HG02973 (cell line): ENCODE measurements at regions not wholly inside any gene's neighbourhood (a gene's known extent, or its start where the extent isn't known, plus 50 kb on each side); places are given as distances from the start of the nearest gene placed in this dataset.
"Not testable (repeated sequence)": the region's sequence is repeated elsewhere in the genome, so short reads cannot be mapped to it uniquely, and the experiment has no call there.

Source experiments
- ATAC-seq: cut with Tn5 transposase; IDR thresholded peaks from one replicate; pipeline ENCODE4 v1.9.1; 2021; ENCODE audit warnings: moderate library complexity; ENCODE audit not compliant: unreplicated experiment

DNA sequence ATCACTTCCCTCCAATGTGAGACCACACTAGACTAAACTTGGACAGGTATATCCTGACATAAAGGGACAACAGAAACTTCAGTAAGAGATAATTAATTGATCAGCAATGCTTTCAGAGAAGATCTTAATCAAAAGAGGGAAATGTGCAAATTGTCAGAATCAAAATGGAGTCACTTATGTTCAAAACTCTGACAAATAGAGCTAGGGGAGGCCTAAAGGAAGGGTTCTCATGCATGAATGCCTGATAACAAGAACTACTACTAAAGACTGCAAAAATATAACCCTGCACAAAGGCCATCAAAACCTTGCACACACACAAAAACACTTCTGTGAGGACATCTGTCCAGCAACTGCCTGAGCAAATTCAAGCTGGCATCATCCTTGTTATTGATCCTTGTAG is 637.5 kb upstream of the INTU start:
- no peak for ATAC-seq

DNA sequence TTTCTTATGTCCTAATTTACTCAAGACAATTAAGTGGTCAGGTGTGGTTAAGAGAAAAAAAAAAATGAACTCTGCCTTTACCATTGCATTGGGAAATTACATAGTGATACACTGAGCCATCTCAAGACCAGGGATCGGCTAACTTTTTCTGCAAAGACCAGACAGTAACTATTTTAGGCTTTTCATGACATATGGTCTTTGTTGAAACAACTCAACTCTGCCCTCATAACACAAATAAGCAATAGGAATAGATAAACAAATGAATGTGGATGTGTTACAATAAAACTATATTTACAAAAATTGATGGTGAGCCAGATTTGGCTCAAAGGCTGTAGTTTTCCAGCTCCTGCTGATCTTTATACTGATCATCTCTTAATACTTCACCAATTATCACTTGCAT is 632.6 kb upstream of the INTU start:
- no peak for ATAC-seq

DNA sequence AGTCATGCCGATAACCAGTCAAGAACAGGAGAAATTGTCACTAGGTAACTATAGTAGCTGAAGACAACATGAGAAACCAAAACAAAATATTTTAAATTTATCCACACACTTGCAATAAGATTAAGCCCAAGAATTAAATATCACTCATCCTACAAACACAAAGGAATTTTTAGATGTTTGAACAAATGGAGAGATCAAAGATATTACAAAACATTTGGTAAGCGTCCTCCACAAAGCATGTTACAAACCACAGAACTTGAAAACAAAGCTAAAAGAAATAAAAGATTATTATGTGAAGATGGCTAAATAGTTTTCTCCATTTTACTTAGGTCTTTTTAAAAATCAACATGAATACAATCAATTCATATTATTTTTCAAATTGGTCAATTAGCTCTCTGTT is 631.9 kb upstream of the INTU start:
- no peak for ATAC-seq

DNA sequence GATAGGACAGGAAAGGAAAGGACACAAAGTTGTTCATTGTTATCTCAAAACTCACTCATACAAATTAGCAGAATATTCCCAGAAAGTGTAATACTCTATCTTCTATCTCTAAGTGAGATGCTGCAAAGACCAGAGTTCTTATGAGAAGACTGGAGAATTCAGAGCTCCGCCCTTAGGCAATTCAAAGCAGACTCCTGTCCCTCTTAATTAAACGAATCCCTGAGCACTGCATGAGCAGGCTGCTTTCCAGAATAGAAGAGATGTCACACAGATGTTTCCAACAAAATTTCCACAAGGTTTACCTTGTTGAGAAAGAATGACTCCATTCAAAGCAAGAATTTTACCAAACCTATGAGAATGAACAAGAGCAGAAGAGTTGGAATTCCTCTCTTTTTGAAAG is 630.8 kb upstream of the INTU start:
- ATAC-seq = no peak

DNA sequence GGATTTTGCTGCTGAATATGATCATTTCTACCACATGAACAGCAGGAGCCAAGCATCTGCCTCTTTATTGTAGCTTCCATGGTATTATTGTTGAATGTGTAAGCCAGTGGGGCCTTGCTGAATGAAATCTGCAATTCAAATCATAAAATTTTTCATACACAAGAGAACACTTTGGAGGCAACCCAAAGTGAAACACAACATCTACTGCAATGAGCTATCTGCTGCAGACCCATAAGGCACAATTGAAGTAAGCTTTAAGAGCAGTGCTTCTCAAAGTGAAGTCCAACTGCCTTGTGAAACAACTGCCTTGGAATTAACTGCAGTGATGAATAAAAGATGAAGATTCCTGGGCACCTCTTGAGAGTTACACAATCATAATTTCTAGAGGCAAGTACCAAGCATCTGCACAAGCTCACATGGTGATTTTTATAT is 626.3 kb upstream of the INTU start:
- ATAC-seq = no peak

DNA sequence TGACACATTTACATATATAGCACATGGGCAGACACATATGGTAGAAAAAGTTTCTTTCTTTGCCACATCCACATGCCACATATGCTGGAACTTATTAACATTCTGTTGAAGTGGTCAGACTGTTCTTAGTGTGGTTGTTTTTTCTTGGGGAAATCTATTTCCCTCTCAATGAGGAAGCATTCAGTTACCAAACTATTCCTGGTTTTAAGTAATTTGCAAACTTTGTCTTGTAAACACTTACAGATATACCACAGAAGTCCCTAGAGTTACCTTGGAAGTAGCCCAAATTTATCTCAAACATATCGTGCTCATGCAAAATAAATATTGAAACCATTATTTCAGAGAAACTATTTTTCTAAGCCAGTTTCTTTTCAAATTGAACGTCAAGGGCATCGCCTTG is 625.5 kb upstream of the INTU start:
- no peak for ATAC-seq

DNA sequence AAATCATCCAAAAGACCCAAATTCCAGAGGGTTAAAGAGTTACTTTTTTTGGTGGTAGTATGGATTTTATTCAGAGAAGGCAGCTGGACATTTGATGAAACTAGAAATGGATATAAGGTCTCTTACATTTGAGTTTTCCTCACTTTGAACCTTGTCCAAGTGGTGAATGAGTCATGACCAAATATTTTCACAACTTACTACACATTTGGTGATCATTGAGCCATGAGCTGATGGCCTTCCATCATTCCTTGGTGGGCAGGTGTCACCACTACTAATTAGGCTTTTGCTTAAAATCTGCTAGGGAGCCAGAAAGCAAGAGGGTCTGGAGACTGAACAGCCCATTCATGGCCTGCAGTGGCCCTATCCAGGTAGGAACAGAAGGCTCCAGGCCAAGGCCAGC is 620.2 kb upstream of the INTU start:
- no peak for ATAC-seq

DNA sequence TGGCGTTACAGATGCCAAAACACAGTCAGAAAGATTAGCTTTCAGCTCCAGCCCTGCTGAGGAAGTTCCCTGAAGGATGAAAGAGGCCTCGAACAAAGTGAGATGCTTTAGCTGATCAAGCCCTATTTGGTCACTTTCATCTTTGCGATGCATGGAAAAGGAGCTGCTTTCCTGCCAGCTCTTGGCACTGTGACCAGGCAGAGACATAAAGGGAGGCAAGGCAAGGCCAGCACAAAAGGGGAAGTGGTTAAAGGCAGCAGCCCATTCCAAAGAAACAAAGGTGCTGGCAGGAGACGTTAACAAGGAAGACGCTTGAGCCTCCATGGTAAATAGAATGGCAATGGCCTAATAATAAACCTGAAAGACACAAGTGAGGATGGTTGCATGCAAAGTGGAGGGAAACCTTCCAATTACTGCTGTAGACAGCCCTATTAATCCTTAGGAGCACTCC is 617.1 kb upstream of the INTU start:
- ATAC-seq = no peak

DNA sequence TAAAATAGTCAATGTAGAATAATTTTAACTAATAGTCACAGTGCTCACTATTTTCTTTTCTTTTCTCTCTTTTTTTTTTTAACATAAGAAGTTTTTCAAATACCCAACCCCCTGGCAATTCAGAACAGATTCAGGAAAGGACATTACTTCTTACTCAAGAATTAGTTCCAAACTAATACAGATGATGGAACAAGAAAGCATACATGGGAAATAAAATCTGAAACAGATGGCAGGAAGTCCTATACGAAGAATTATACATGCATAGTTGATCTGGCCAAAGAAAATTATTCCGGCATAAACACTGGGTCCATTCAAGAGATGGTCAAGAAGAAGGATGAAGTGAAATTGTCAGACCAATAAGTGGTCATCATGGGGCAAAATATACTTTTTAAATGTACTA is 614.4 kb upstream of the INTU start:
- ATAC-seq = no peak

DNA sequence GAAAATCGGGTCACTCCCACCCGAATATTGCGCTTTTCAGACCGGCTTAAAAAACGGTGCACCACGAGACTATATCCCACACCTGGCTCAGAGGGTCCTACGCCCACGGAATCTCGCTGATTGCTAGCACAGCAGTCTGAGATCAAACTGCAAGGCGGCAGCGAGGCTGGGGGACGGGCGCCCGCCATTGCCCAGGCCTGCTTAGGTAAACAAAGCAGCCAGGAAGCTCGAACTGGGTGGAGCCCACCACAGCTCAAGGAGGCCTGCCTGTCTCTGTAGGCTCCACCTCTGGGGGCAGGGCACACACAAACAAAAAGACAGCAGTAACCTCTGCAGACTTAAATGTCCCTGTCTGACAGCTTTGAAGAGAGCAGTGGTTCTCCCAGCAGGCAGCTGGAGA is 611.9 kb upstream of the INTU start:
- ATAC-seq = not testable (repeated sequence)

DNA sequence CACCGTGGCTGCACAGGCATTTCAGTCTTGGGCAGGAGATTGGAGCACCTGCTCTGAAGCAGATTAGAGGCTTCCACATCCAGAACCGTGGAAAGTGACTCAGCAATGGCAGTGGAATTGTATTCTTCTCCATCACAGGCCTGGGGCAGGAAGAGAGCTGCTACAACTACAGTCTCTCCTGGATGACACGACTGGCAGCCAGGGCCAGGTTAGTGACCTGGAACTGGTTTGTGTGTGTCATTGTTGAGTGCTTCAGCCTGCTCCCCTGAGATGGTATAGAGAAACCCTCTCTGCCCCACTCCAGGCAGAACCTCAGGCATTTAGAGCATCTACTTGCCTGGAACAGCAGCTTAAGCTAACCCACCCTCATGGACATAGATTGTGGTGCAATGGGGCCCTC is 596.5 kb upstream of the INTU start:
- no peak for ATAC-seq

DNA sequence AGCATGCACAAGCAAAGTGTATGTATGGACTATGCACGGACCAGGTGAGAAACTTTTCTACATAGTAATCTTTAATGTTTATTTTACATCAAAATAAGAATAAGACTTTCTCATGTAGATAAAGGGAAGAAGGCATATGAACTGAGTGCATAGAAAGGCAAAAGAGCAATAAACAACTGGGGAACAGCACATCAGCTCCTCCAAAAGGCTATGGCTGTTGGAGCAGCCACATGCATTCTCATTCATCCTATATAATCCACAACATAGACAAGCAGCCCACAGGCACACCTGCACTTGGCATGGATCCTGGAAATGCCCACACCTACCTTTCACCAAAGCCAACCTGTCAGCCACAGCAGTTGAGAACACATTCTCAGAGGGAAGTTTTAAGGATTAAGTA is 586.9 kb upstream of the INTU start:
- no peak for ATAC-seq

DNA sequence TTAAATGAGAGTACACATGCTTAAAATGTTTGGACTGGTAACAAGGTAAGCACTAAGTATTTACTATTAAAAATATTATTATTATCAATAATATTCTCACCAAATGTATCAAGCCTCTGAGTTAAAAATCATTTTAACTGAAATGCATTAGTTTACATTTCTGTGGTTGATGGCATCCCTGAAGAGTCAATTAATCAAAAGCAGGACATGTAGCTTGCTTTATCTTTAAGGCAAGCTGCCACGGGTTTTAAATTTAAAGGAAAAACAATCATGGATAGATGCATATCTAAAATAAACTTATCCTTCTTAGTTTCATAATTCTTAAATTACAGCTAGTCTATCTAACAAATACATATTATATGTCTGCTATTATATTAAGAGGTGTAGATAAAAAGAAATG is 584.8 kb upstream of the INTU start:
- ATAC-seq = no peak

DNA sequence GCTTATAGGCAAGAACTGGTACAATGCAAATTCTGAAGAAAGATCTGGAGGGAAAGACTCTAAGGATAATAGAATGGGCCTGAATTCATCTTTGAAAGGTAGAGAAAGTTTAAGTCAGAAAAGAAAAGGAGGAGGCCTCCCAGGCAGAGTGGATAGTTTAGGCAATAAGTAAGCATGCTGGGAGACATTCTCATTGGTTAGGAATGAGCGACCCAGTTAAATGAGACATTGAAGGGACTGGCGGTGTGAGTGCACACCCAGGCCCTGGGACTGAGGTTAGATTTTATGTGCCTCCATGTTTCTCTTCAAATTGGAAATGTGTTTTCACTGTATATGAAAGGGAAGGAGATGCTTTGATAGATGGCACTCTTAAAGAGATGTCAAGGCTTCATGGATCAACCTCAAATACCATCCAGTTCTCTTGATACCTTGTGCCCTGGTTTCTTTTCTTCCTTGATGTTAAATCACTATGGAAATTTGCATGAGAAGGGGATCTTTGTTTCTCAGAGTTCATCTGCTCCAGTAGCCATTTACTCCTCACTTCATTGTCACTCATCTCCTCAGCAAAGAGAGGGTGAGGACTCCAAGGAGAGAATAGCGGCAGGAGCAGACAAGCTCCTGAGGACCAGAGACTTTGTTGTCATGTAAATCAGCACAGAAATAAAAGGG is 584.2 kb upstream of the INTU start:
- ATAC-seq = no peak

DNA sequence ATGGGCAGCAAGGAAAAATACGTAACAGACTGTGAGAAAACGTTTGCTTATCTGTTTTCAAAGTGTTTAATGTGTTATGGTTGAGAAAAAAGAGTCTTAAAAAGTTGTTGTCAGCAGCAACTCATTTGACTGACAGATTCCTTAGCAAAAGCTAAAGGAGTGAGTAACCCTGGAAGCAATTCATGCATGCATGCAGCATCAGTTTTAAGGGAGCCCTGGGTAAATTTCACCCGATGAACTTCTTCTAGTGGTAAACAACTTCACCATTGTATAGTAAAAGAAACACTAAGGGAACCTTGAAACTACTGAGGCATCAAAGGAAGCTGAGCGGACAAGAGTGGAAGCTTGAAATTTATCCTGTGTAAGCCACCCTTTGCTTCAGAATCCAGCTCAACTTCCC is 583.2 kb upstream of the INTU start:
- ATAC-seq = no peak

DNA sequence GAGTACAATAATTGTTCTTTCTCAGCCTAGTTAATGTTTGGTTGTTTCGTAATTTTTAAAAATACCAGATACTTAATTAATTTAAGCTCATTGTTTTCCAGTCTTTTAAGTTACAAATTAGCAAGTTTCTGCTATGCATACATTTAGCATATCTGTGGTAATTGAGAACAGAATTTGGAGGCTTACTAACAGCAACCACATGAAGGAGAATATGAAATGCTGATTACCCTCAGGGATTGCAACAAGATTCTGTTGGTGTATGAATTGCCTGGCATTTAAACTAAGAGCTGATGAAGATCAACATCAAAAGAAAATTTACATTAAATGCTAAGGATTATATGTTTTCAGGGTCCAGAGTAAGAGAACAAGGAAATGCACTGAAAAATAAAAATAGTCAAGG is 580.0 kb upstream of the INTU start:
- no peak for ATAC-seq

DNA sequence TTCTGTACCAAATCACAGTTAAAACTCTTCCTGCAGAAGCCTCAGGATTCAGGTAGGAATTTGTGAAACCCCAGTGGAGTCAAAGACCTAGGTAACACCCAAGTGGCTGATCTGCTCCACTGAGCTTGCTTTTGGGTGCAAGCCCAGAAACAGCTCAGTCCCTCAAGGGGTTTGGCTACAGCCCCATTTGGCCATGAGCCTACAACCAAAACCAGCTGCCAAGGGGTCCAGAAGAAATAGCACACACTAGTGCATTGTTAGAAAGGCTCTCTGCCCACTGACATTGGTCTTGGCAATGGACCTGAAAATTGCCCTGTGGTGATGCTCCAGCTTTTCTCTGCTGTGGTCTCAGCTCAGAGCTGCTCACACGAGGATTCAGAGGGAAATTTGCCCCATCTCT is 577.4 kb upstream of the INTU start:
- no peak for ATAC-seq

DNA sequence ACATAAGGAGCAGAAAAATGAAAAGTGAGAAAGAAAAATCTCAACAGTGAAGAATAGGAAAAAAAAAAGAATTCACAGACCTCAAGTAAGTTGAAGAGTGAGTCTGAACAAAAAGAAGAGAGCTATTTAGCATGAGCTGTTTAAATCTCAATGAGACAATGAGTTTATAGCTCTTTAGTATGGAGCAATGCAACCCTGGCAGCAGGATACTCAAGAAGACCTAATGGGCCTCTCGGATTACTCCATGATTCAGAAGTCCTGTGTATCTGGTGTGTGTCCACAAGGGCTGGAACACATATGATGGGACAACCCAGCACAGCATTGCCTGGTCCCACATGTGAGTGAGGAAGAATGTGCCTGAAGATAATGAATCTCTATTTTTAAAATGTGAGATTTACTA is 563.1 kb upstream of the INTU start:
- ATAC-seq = no peak

DNA sequence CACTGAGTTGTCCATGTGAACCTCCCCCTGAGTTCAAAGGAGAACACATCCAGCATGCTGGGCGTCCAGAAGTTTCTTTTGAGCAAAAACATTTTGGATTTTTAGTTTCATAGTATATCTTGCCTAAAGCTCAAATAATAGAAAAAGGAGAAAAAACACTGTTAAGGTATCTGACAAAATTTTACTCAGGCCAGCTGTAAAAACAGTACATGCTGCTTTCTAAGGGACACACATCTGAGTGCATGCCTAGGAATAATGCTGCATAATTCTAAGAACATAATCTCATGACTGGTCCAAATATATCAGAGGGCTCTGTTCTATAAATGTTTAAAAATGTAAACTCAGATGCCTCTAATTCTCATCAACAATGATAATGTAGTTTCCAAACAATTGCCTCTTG is 561.3 kb upstream of the INTU start:
- no peak for ATAC-seq

DNA sequence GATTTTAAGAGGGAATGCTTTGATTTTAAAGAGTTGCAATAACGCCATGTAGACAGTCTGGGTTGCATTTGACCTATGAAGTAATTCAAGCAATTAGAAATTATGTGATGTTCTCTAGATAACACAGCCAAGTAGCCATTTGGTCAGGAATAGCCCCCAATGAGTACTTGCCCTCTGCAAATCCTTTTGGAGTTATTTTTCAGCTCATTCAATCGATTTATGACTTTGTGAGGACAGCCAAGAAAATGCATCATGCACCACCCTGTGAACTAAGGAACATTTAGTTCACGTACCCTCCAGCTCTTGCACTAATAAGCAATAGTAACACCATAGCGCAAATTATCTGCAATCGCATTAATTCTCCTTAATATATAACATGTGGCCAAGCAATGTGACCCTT is 552.6 kb upstream of the INTU start:
- ATAC-seq = no peak

DNA sequence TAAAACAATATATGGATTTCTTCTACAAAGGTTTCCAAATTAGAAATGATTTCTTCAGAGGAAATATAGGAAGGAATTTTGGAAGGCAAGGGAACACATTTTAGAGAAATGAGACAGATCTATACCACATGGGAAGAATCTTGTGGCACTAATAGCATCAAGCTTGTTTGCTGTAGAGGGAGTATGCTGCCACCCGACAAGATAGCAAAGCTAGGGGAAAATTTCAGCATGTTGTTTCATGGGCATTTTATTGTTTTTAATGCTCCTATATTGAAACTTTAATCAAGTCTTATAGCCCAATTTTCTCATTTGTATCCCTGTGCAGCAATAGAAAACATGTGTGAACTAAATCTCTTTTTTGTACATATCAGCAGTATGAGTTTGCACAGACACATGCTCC is 551.7 kb upstream of the INTU start:
- no peak for ATAC-seq

DNA sequence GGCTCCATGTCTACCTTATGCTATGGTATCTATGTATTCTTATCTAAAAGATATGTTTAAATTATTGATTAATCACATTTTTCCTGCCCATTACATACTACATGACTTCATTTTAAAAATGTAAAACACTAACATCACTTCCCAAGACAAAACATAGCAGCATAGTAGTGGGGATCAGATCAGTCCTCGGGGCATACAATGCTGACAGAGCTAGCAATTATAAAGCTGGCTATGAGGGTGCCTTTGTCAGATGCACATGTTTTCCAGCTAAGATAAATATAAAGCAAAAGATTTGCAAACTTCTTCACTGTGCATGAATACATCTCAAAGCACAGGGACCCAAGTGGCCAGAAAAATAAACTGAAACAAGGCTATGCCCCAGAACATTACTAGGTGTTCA is 549.8 kb upstream of the INTU start:
- ATAC-seq = no peak

DNA sequence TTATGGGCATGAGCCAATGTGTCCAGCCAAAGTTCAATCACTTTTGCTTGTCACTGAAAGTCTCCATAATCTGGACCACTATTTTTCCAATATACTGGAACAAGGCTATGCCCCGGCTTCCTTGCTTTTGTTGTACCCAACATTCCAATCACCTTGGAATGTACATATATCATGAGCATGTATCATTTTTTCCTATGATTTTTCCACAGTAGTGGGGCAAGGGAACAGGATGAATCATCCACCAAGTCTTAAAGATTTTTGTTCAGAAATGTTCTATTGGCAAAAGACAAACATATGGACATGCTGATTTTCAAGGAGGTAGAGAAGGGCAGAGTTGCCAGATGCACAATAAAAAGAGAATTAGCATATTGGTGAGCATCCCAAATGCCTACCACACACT is 548.1 kb upstream of the INTU start:
- no peak for ATAC-seq

DNA sequence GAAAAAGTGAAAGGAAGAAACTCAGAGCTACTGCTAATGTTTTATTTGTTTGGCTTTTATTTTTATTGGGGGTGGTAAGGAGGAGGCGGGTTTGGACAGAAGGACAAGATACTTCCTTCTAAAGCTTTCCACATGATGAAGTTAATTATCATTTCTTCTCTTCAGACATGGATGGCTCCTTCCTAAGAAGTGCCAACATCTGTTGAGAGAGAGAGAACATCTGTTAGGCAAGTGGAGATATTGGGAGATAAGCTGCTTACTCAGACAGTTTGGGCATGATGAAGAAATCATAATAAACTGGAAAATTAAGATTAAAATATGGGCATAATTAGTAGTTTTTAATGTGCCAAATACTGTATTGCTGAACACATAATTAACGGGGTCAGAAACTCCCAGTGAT is 535.7 kb upstream of the INTU start:
- ATAC-seq = no peak
